NB4 (cell line): ENCODE measurements at regions not wholly inside any gene's neighbourhood (a gene's known extent, or its start where the extent isn't known, plus 50 kb on each side); places are given as distances from the start of the nearest gene placed in this dataset.

Experiments
- DNase-seq: peaks from one replicate; pipeline ENCODE4 v3.0.0; 2010; ENCODE audit warnings: low read depth
- H3K4me3 ChIP-seq: one replicate; pipeline ENCODE4 v1.5.1; 2011; ENCODE audit warnings: mild to moderate bottlenecking, low read depth, low read length, moderate library complexity
- CTCF ChIP-seq: IDR thresholded peaks from one replicate; pipeline ENCODE4 v1.5.1; 2012; ENCODE audit warnings: low read depth, low read length
- MAX ChIP-seq: IDR thresholded peaks from 2 replicates; pipeline ENCODE4 v1.6.1; 2011; ENCODE audit warnings: low read depth, low read length
- MYC ChIP-seq: IDR thresholded peaks from 2 replicates; pipeline ENCODE4 v1.6.1; 2011; ENCODE audit warnings: low read depth, low read length
- POLR2A ChIP-seq: IDR thresholded peaks from 2 replicates; pipeline ENCODE4 v1.6.1; 2011; ENCODE audit warnings: mild to moderate bottlenecking; ENCODE audit not compliant: insufficient read length; ENCODE audit errors: extremely low read depth

- no peak overlapping the region for H3K4me3 ChIP-seq
- TF ChIP-seq CTCF, result no peak
- TF ChIP-seq POLR2A, result no peak
- TF ChIP-seq MYC, result no peak
- TF ChIP-seq MAX, result no peak
- no peak for DNase-seq
Measured at GRCh38 chr5:117041926-117042595, 467.4 kb upstream of the SEMA6A start.

- no peak for DNase-seq
- H3K4me3 ChIP-seq, result no peak overlapping the region
- TF ChIP-seq MAX (no peak), CTCF (no peak), MYC (no peak), POLR2A (no peak)
Measured at GRCh38 chr5:117039035-117039434, 464.4 kb upstream of the SEMA6A start.

GRCh38 chr5:117027384-117027783 is 452.8 kb upstream of the SEMA6A start:
- DNase-seq, result no peak
- no peak for TF ChIP-seq POLR2A
- no peak for TF ChIP-seq CTCF
- no peak for TF ChIP-seq MAX
- no peak for TF ChIP-seq MYC
- H3K4me3 ChIP-seq, result no peak overlapping the region

- no peak overlapping the region for H3K4me3 ChIP-seq
- TF ChIP-seq MAX, result no peak
- no peak for DNase-seq
Measured at GRCh38 chr5:117020999-117021398, 446.4 kb upstream of the SEMA6A start.

GRCh38 chr5:117013280-117013877 is 438.8 kb upstream of the SEMA6A start:
- DNase-seq, result no peak
- TF ChIP-seq POLR2A (no peak), MYC (no peak), MAX (no peak), CTCF (no peak)
- no peak overlapping the region for H3K4me3 ChIP-seq

- DNase-seq, result no peak
- no peak overlapping the region for H3K4me3 ChIP-seq
- no peak for TF ChIP-seq CTCF
- no peak for TF ChIP-seq POLR2A
- no peak for TF ChIP-seq MYC
- no peak for TF ChIP-seq MAX
Measured at GRCh38 chr5:117010574-117010973, 436.0 kb upstream of the SEMA6A start.
